H54 (cell line): ENCODE measurements at regions not wholly inside any gene's neighbourhood (a gene's known extent, or its start where the extent isn't known, plus 50 kb on each side); places are given as distances from the start of the nearest gene placed in this dataset.

Experiments used
- DNase-seq: peaks from one replicate; pipeline ENCODE4 v3.0.0; 2011; ENCODE audit warnings: low spot score, mixed read lengths; ENCODE audit not compliant: insufficient read length
- FAIRE-seq: peaks from 3 replicates; lab custom pipeline; 2011; peaks lifted over from hg19 to GRCh38; lab: Jason Lieb, UNC
- POLR2A ChIP-seq: IDR thresholded peaks from 2 replicates; pipeline ENCODE4 v1.6.1; 2011; ENCODE audit warnings: low read depth, mild to moderate bottlenecking, low read length

DNA sequence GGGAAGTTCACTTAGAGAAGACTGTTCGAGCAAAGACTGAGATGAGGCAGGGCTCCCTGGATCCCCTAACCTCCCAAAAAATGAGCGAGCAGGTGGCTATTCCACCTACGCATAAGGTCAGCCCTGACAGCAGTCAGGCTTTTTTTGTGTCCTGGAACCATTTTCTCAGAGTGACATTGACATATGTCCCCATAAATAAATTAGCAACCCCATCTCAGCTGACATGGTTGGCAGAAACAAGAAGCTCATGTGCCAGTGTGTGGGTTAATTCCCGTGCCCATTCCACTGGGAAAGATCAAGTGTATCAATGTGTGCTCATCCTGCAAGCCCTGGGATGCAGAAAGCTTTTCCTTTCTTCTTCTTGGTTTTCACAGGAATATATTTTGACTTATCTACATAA is 740.4 kb upstream of the CELF4 start:
- TF ChIP-seq POLR2A = no peak
- no peak for FAIRE-seq
- DNase-seq = no peak

- FAIRE-seq (no peak), DNase-seq (no peak)
- no peak for TF ChIP-seq POLR2A
Observed at GRCh38 chr18:38301621-38302020, 736.0 kb upstream of the CELF4 start.

GRCh38 chr18:38297910-38298309 is 732.3 kb upstream of the CELF4 start:
- TF ChIP-seq POLR2A = no peak
- no peak for DNase-seq
- FAIRE-seq = no peak

DNA sequence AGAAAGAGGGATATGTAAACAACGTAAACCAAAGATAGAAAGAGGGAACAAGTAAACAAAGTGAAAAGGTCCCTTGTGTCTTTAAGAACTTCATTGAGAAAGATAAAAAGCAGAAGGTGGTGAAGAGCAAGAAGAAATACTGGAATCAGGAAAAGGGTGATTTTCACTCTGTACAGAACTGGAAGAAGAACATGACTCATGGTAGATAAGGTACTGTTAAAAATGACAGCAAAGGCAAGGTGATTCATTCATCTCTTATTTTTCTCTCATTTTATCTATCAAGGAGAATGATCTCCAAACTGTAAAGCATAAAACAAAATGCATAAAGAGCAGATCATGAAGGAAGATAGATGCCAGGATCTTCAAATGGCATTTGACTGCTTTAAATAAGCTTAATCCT is 724.6 kb upstream of the CELF4 start:
- FAIRE-seq = no peak
- no peak for TF ChIP-seq POLR2A
- DNase-seq = no peak

DNA sequence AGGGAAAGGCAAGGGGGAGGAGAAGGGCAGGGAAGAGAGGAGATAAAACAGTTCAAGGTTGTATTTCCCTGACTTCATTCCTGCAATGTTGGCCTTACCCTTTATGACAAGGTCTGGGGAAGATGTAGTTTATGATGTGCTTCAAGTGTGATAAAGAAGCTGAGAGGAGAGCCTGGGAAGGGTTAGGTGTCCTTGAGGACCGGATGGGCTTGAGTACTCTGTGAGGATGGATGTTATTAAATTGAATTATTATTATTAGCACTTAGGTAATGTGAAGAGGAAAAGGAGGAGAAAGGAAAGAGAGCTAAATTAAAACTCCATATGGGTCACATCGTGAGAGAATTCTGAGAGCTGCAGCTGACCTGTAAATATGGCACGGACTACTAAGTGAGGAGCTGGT is 719.4 kb upstream of the CELF4 start:
- no peak for TF ChIP-seq POLR2A
- no peak for FAIRE-seq
- no peak for DNase-seq

DNA sequence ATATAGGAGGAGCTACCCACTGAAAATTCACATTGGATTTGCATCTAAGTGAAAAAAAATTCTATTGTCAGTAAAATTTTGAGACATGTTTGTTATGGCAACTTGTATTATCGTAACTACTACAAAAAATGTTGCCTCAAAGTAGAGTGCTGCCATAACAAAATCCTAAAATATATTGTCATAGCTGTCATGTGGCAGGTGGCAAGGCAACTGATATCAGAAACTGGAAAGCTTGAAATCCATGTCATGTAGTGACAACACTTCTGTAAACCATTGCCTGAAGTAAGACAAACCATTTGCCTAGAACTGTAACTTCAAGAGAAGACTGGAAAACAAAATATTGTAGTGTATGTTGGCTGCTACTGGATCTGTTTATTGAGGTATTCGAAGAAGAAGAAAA is 697.5 kb upstream of the CELF4 start:
- DNase-seq (no peak), FAIRE-seq (no peak)
- TF ChIP-seq POLR2A = no peak

DNA sequence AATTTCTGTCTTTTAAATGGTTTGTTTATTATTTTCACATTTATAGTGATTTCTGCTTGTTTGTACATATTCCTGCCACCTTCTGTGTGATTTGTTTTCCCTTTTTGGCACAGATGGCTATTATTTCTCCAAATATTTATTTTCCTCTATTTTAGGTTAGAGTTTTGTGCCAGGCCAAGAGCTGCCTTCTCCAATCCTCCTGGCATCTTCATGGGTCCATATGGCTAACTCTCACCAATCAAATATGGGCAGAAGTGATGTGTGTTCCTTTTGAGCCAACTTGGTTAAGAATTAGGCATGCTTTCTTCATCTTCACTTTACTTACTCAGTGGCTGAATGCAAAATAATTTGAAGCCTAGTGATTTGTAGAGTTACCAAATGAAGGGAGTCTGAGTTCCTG is 697.1 kb upstream of the CELF4 start:
- FAIRE-seq = no peak
- no peak for DNase-seq
- TF ChIP-seq POLR2A = no peak

GRCh38 chr18:38257661-38258060 is 692.1 kb upstream of the CELF4 start:
- no peak for DNase-seq
- FAIRE-seq = no peak
- no peak for TF ChIP-seq POLR2A

GRCh38 chr18:38256366-38256765 is 690.8 kb upstream of the CELF4 start:
- FAIRE-seq (no peak), DNase-seq (no peak)
- no peak for TF ChIP-seq POLR2A

GRCh38 chr18:38250971-38251370 is 685.4 kb upstream of the CELF4 start:
- no peak for FAIRE-seq
- no peak for DNase-seq
- no peak for TF ChIP-seq POLR2A

DNA sequence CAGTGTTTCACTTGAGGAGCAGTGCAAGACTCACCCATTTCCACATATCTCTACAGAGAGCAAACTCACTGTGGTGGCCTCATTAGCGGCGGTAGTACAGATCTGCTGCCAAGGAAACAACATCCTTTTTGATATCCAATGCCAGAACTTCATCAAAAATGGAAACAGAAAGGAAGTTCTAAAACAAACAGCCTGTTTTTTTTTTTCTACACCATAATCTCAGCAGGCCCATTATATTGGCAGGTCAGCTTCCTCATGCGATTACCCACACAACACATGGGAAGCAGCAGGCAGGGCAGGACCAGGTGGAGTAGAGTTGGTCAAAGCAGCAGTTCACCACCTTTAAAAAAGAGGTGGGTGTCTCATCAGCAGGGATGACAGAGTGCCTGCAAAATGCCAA is 678.9 kb upstream of the CELF4 start:
- no peak for TF ChIP-seq POLR2A
- DNase-seq (no peak), FAIRE-seq (no peak)

- DNase-seq = no peak
- FAIRE-seq = no peak
- no peak for TF ChIP-seq POLR2A
Observed at GRCh38 chr18:38243291-38243690, 677.7 kb upstream of the CELF4 start.

DNA sequence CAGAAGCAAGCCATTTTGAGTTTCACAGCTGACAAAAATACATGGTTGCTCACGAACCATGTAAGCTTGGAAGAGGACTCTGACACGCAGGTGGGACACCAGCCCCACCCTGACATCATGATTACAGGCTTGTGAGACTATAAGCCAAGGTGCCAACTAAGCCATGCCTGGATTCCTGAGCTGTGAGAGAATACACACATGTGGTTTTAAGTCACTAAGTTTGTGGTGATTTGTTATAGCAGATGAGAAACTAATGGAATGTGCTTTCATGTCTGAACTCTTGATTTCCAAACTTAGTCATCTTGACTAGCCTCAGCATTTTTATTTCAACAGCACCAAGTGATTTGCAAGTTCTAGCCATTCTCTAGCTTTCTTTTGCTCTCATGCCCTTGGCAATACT is 676.1 kb upstream of the CELF4 start:
- no peak for TF ChIP-seq POLR2A
- DNase-seq (no peak), FAIRE-seq (no peak)

DNA sequence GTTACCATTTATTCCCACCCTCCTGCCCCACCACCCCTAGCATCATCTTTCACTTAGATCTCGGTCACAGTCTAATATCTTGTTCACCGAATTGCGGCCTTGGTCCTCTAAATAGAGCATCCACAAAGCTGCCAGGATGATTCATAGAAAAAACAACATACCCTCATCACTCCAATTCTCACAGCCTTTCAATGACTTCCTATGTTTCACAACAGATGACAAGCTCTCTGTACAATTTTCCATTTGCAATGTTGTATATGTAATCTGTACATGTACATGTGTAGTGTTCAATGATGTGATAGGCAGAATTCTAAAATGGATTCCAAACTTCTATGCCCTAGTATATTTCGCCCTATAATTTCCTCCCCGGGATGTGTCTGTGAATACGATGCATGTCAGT is 675.6 kb upstream of the CELF4 start:
- no peak for TF ChIP-seq POLR2A
- DNase-seq = no peak
- no peak for FAIRE-seq

DNA sequence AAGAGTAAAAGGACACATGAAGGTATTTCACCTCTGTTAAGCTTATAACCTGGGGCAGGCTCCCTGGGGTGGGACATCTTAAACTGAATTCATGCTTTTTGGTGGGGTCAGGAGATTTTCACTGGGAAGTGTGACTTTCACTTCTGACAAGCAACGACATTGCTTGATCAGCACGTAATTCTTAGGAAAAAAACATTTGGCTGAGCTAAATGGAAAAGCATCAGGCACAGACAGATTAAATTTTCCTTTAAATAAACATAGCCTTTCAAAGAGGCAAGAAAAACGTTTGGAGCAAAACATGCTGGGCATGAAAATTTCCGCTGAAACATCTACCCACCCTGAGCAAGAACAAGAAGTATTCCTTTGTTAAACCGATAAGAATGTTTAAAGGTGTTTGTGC is 674.0 kb upstream of the CELF4 start:
- FAIRE-seq (no peak), DNase-seq (no peak)
- TF ChIP-seq POLR2A = no peak

DNA sequence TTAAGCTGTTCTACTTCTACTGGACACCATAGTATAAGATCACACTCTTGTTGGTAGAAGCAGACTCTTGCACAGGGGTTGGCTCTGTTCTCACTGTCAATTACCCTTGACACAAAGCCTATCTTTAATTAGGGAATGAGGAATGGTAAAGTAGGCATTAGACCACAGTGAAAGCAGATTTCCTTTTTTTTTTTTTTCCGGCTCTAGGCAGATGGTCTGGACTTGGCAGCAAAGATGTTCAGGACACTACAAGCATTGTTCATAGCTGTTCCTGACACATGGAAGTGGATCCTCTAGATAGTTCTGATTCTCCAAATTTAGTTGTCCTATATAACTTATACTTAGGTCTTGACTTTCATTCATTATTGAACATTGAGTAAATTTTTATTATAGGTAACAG is 672.2 kb upstream of the CELF4 start:
- FAIRE-seq = no peak
- TF ChIP-seq POLR2A = no peak
- DNase-seq = no peak
